Neural cell (in vitro differentiated cells): ENCODE measurements at regions not wholly inside any gene's neighbourhood (a gene's known extent, or its start where the extent isn't known, plus 50 kb on each side); places are given as distances from the start of the nearest gene placed in this dataset.

Experiments
- H2AFZ ChIP-seq: fragments of 200-600, 300-800 bp; sonication (generic), shearing (Covaris generic); 2 replicates; pipeline ENCODE4 v1.6.0; 2014; ENCODE audit warnings: low read depth, mild to moderate bottlenecking, antibody characterized with exemption, low read length, moderate library complexity
- H3F3A ChIP-seq: fragments of 200-600 bp; shearing (Covaris generic); 2 replicates; pipeline ENCODE4 v1.6.1; 2016; ENCODE audit warnings: mild to moderate bottlenecking, moderate library complexity, mixed read lengths, antibody characterized with exemption, low read length; ENCODE audit not compliant: insufficient read depth, poor library complexity, severe bottlenecking
- H3K27ac ChIP-seq: fragments of 200-600, 300-800 bp; sonication (generic), shearing (Covaris generic); 2 replicates; pipeline ENCODE4 v1.5.1; 2014; ENCODE audit warnings: mild to moderate bottlenecking, low read length, moderate library complexity
- H3K27me3 ChIP-seq: fragments of 300-800, 200-600 bp; sonication (generic), shearing (Covaris generic); 2 replicates; pipeline ENCODE4 v1.6.0; 2014; ENCODE audit warnings: mild to moderate bottlenecking, low read depth, low read length, moderate library complexity; ENCODE audit not compliant: insufficient read depth
- H3K36me3 ChIP-seq: fragments of 300-800, 200-600 bp; sonication (generic), shearing (Covaris generic); 2 replicates; pipeline ENCODE4 v1.5.1; 2014; ENCODE audit warnings: mild to moderate bottlenecking, antibody characterized with exemption, low read length, moderate library complexity; ENCODE audit not compliant: insufficient read depth
- H3K4me2 ChIP-seq: fragments of 300-800, 200-600 bp; sonication (generic), shearing (Covaris generic); 2 replicates; pipeline ENCODE4 v1.6.0; 2014; ENCODE audit warnings: mild to moderate bottlenecking, low read length
- H3K4me3 ChIP-seq: fragments of 300-800, 200-600 bp; sonication (generic), shearing (Covaris generic); 2 replicates; pipeline ENCODE4 v1.5.1; 2014; ENCODE audit warnings: mild to moderate bottlenecking, low read length, moderate library complexity
- H3K79me2 ChIP-seq: fragments of 200-600 bp; shearing (Covaris generic); replicated peaks from 2 replicates; pipeline ENCODE4 v1.6.0; 2014; ENCODE audit warnings: mild to moderate bottlenecking, low read length, moderate library complexity; ENCODE audit not compliant: insufficient read depth
- H3K9ac ChIP-seq: fragments of 300-800, 200-600 bp; sonication (generic), shearing (Covaris generic); 2 replicates; pipeline ENCODE4 v1.6.1; 2016; ENCODE audit warnings: mild to moderate bottlenecking, low read length, mixed read lengths
- H3K9me2 ChIP-seq: fragments of 200-600 bp; shearing (Covaris generic); 2 replicates; pipeline ENCODE4 v1.6.1; 2016; ENCODE audit warnings: mild to moderate bottlenecking, low read length, mixed read lengths; ENCODE audit not compliant: insufficient read depth
- H3K9me3 ChIP-seq: fragments of 200-600, 300-800 bp; sonication (generic), shearing (Covaris generic); 2 replicates; pipeline ENCODE4 v1.6.1; 2016; ENCODE audit warnings: mild to moderate bottlenecking, mixed run types, low read length, moderate library complexity, mixed read lengths
- H4K20me1 ChIP-seq: fragments of 200-600 bp; shearing (Covaris generic); 2 replicates; pipeline ENCODE4 v1.6.1; 2016; ENCODE audit warnings: mild to moderate bottlenecking, mixed run types; ENCODE audit not compliant: insufficient read depth
- EP300 ChIP-seq: fragments of 450-650 bp; conservative IDR thresholded peaks from 2 replicates; pipeline ENCODE4 v1.6.1; 2014; ENCODE audit warnings: antibody characterized with exemption, mild to moderate bottlenecking, moderate library complexity; ENCODE audit not compliant: poor library complexity, severe bottlenecking
- EZH2 ChIP-seq: fragments of 200-600, 300-800 bp; shearing (Covaris generic), sonication (generic); IDR thresholded peaks from 2 replicates; pipeline ENCODE4 v1.6.1; 2014; ENCODE audit warnings: antibody characterized with exemption, low read length, borderline replicate concordance, mild to moderate bottlenecking; ENCODE audit not compliant: insufficient read depth, poor library complexity, severe bottlenecking
- MXI1 ChIP-seq: fragments of 450-650 bp; conservative IDR thresholded peaks from 2 replicates; pipeline ENCODE4 v1.6.1; 2014; ENCODE audit warnings: antibody characterized with exemption, mild to moderate bottlenecking; ENCODE audit not compliant: poor library complexity, severe bottlenecking
- POLR2AphosphoS5 ChIP-seq: IDR thresholded peaks from 2 replicates; pipeline ENCODE4 v1.6.1; 2012
- RAD21 ChIP-seq: fragments of 450-650 bp; conservative IDR thresholded peaks from 2 replicates; pipeline ENCODE4 v1.6.1; 2014; ENCODE audit warnings: antibody characterized with exemption, mild to moderate bottlenecking, moderate library complexity
- SMC3 ChIP-seq: fragments of 450-650 bp; conservative IDR thresholded peaks from 2 replicates; pipeline ENCODE4 v1.6.1; 2014; ENCODE audit warnings: antibody characterized with exemption, mild to moderate bottlenecking, moderate library complexity; ENCODE audit not compliant: poor library complexity
- TAF1 ChIP-seq: IDR thresholded peaks from 2 replicates; pipeline ENCODE4 v1.6.1; 2012; ENCODE audit warnings: low read depth
- TF ChIP-seq, protein P1 (sequence below): IDR thresholded peaks from 2 replicates; pipeline ENCODE4 v1.6.1; 2012; ENCODE audit warnings: borderline replicate concordance
- TF ChIP-seq, protein P2 (sequence below): fragments of 450-650 bp; IDR thresholded peaks from 2 replicates; pipeline ENCODE4 v1.5.1; 2014; ENCODE audit warnings: antibody characterized with exemption, mild to moderate bottlenecking, moderate library complexity; ENCODE audit not compliant: poor library complexity, severe bottlenecking

DNA sequence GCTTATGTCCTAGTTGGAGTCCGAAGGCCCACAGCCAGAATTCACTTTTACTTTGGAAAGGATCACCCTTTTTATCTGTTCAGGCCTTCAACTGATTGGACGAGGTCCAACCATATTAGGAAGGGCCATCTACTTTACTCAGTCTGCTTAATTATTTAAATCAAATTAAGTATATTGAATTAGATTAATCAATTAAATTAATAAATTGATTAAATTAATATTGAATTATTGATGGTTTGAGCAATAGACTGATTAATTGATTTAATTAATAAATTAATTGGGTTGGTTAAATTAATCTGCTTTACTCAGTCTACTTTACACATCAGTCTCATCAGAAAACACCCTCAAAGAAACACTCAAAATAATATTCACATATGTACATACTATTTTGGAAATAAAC is 816.9 kb upstream of the POT1 start:
- no peak for TF ChIP-seq SMC3
- no peak for TF ChIP-seq RAD21
- no peak for TF ChIP-seq POLR2AphosphoS5
- no peak for TF ChIP-seq TAF1
- TF ChIP-seq, protein P1, sequence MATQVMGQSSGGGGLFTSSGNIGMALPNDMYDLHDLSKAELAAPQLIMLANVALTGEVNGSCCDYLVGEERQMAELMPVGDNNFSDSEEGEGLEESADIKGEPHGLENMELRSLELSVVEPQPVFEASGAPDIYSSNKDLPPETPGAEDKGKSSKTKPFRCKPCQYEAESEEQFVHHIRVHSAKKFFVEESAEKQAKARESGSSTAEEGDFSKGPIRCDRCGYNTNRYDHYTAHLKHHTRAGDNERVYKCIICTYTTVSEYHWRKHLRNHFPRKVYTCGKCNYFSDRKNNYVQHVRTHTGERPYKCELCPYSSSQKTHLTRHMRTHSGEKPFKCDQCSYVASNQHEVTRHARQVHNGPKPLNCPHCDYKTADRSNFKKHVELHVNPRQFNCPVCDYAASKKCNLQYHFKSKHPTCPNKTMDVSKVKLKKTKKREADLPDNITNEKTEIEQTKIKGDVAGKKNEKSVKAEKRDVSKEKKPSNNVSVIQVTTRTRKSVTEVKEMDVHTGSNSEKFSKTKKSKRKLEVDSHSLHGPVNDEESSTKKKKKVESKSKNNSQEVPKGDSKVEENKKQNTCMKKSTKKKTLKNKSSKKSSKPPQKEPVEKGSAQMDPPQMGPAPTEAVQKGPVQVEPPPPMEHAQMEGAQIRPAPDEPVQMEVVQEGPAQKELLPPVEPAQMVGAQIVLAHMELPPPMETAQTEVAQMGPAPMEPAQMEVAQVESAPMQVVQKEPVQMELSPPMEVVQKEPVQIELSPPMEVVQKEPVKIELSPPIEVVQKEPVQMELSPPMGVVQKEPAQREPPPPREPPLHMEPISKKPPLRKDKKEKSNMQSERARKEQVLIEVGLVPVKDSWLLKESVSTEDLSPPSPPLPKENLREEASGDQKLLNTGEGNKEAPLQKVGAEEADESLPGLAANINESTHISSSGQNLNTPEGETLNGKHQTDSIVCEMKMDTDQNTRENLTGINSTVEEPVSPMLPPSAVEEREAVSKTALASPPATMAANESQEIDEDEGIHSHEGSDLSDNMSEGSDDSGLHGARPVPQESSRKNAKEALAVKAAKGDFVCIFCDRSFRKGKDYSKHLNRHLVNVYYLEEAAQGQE, result no peak
- TF ChIP-seq, protein P2, sequence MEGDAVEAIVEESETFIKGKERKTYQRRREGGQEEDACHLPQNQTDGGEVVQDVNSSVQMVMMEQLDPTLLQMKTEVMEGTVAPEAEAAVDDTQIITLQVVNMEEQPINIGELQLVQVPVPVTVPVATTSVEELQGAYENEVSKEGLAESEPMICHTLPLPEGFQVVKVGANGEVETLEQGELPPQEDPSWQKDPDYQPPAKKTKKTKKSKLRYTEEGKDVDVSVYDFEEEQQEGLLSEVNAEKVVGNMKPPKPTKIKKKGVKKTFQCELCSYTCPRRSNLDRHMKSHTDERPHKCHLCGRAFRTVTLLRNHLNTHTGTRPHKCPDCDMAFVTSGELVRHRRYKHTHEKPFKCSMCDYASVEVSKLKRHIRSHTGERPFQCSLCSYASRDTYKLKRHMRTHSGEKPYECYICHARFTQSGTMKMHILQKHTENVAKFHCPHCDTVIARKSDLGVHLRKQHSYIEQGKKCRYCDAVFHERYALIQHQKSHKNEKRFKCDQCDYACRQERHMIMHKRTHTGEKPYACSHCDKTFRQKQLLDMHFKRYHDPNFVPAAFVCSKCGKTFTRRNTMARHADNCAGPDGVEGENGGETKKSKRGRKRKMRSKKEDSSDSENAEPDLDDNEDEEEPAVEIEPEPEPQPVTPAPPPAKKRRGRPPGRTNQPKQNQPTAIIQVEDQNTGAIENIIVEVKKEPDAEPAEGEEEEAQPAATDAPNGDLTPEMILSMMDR, result no peak
- no peak for TF ChIP-seq EZH2
- TF ChIP-seq MXI1, result no peak
- no peak for TF ChIP-seq EP300
- Histone ChIP-seq H3K27me3 (no peaks in the 10 kb centered on the region), H4K20me1 (no peaks in the 10 kb centered on the region), H3K9ac (no peak overlapping the region), H3K27ac (no peak overlapping the region), H3K4me2 (no peak overlapping the region), H3F3A (no peaks in the 10 kb centered on the region), H2AFZ (no peak overlapping the region), H3K9me2 (no peaks in the 10 kb centered on the region), H3K79me2 (no peaks in the 10 kb centered on the region), H3K36me3 (no peaks in the 10 kb centered on the region), H3K9me3 (no peaks in the 10 kb centered on the region), H3K4me3 (no peak overlapping the region)

DNA sequence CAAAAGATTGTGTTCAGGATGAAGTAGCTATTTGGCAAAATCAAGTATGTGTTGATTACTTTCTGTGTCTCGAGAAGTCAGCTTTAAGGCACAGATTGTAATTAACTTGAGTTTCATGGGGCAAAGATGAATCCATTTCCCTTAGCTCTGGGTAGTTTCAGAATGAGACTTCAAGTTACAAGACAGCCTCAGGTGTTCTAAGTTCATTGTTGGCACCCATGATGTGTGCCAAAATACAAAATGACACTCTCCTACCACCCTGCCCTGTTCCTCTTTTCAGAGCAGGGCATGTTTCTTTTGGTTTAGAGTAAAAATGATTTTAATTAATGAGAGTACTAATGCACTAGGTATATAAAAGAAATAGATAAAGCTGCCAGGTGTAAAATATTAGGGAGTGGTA is 797.6 kb upstream of the POT1 start:
- Histone ChIP-seq H2AFZ (no peak overlapping the region), H3K4me2 (no peak overlapping the region), H4K20me1 (no peaks in the 10 kb centered on the region), H3K9me2 (no peaks in the 10 kb centered on the region), H3K4me3 (no peak overlapping the region), H3K36me3 (no peaks in the 10 kb centered on the region), H3K27ac (no peak overlapping the region), H3K9me3 (no peaks in the 10 kb centered on the region), H3F3A (no peaks in the 10 kb centered on the region), H3K27me3 (no peaks in the 10 kb centered on the region), H3K79me2 (no peaks in the 10 kb centered on the region), H3K9ac (no peak overlapping the region)
- TF ChIP-seq RAD21 (no peak), TAF1 (no peak), SMC3 (no peak), EZH2 (no peak)
- TF ChIP-seq, protein P1, result no peak
- TF ChIP-seq, protein P2, result no peak
